SU-DHL-6 (cell line): ENCODE measurements at regions not wholly inside any gene's neighbourhood (a gene's known extent, or its start where the extent isn't known, plus 50 kb on each side); places are given as distances from the start of the nearest gene placed in this dataset.
"Not testable (repeated sequence)": the region's sequence is repeated elsewhere in the genome, so short reads cannot be mapped to it uniquely, and the experiment has no call there.

Experiments
- H2AFZ ChIP-seq: fragments of 200-600 bp; sonication (generic); 2 replicates; pipeline ENCODE4 v1.6.1; 2014; ENCODE audit warnings: low read depth, mild to moderate bottlenecking, moderate library complexity, mixed read lengths, antibody characterized with exemption, low read length; ENCODE audit not compliant: severe bottlenecking
- H3F3A ChIP-seq: fragments of 200-600 bp; shearing (Covaris generic); 2 replicates; pipeline ENCODE4 v1.6.0; 2016; ENCODE audit warnings: antibody characterized with exemption, mild to moderate bottlenecking; ENCODE audit not compliant: insufficient read depth
- H3K27ac ChIP-seq: fragments of 200-600 bp; sonication (generic); 2 replicates; pipeline ENCODE4 v1.5.1; 2016; ENCODE audit warnings: low read depth, mild to moderate bottlenecking, low read length, moderate library complexity, mixed read lengths
- H3K27me3 ChIP-seq: fragments of 200-600 bp; sonication (generic), shearing (Covaris generic); 2 replicates; pipeline ENCODE4 v1.6.0; 2014; ENCODE audit warnings: mild to moderate bottlenecking, low read length
- H3K36me3 ChIP-seq: fragments of 200-600 bp; sonication (generic); 2 replicates; pipeline ENCODE4 v1.6.1; 2014; ENCODE audit warnings: mild to moderate bottlenecking, low read length, mixed read lengths
- H3K4me2 ChIP-seq: fragments of 300-600, 200-600 bp; shearing (Covaris generic), sonication (generic); 2 replicates; pipeline ENCODE4 v1.6.0; 2014; ENCODE audit warnings: low read length, low read depth, mild to moderate bottlenecking; ENCODE audit not compliant: poor library complexity, severe bottlenecking
- H3K4me3 ChIP-seq: fragments of 200-600 bp; sonication (generic); 2 replicates; pipeline ENCODE4 v1.5.1; 2014; ENCODE audit warnings: antibody characterized with exemption, low read length, mild to moderate bottlenecking, mixed read lengths; ENCODE audit not compliant: insufficient read depth, poor library complexity, severe bottlenecking
- H3K79me2 ChIP-seq: fragments of 200-600 bp; sonication (generic); 2 replicates; pipeline ENCODE4 v1.6.1; 2014; ENCODE audit warnings: mild to moderate bottlenecking, low read length, moderate library complexity; ENCODE audit not compliant: insufficient read depth
- H3K9ac ChIP-seq: fragments of 200-600 bp; sonication (generic); 2 replicates; pipeline ENCODE4 v1.7.0; 2014; ENCODE audit warnings: mild to moderate bottlenecking, low read length
- H3K9me2 ChIP-seq: fragments of 200-600 bp; sonication (generic); replicated peaks from 2 replicates; pipeline ENCODE4 v1.6.1; 2014; ENCODE audit warnings: low read length; ENCODE audit not compliant: insufficient read depth
- H3K9me3 ChIP-seq: fragments of 200-600 bp; sonication (generic); 2 replicates; pipeline ENCODE4 v1.6.1; 2014; ENCODE audit warnings: low read length, mixed read lengths; ENCODE audit not compliant: insufficient read depth
- H4K20me1 ChIP-seq: fragments of 200-600 bp; sonication (generic); 2 replicates; pipeline ENCODE4 v1.6.1; 2014; ENCODE audit warnings: low read depth, mild to moderate bottlenecking, antibody characterized with exemption, low read length, moderate library complexity, mixed read lengths
- EZH2phosphoT487 ChIP-seq: fragments of 200-600 bp; sonication (generic), shearing (Covaris generic); conservative IDR thresholded peaks from 2 replicates; pipeline ENCODE4 v1.6.1; 2018; ENCODE audit warnings: mild to moderate bottlenecking, antibody characterized with exemption, low read length, moderate library complexity, mixed read lengths
- TF ChIP-seq, protein P1 (sequence below): fragments of 200-600 bp; sonication (generic); IDR thresholded peaks from one replicate; pipeline ENCODE4 v1.5.1; 2017; ENCODE audit warnings: antibody characterized with exemption, mild to moderate bottlenecking, low read length, moderate library complexity; ENCODE audit not compliant: insufficient read depth, poor library complexity, severe bottlenecking

DNA sequence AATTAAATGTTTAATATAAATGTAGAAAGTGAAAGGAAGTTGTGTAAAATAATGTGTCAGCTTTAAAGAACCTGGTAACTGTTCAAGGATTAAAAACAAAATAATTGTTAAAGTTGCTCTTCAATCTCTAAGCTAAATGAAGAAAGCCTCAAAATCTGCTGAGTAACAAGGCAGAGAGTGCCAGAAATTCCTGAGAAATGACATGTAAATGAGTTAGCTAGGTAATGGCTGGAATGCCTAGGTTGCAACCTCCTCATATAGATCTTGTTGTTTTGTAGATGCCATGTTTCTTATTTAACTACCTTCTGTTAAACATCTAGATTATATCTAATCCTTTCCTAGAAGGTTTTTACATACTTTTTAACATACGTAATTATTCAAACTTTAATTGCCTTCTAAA lies 763.6 kb upstream of the AGA start:
- H3K79me2 ChIP-seq: no peaks in the 10 kb centered on the region

DNA sequence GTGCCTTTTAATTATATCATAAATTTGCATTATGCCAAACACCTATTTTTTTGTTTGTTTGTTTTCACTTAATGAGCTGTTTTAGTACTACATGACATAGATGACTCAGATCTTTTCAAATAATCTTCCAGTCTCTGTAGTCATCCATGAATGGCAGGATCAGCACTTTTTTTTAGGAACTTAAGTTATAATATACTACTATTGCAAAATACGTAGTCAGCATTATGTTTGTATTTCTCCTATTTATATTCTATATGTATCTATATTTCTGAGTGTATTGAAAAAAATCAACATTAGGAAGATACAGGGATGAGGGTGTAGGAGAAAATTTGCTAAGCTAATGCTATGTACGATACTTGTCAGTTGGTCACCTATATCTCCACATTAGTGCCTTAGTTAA lies 773.1 kb upstream of the AGA start:
- no peak for TF ChIP-seq EZH2phosphoT487
- TF ChIP-seq, protein P1, sequence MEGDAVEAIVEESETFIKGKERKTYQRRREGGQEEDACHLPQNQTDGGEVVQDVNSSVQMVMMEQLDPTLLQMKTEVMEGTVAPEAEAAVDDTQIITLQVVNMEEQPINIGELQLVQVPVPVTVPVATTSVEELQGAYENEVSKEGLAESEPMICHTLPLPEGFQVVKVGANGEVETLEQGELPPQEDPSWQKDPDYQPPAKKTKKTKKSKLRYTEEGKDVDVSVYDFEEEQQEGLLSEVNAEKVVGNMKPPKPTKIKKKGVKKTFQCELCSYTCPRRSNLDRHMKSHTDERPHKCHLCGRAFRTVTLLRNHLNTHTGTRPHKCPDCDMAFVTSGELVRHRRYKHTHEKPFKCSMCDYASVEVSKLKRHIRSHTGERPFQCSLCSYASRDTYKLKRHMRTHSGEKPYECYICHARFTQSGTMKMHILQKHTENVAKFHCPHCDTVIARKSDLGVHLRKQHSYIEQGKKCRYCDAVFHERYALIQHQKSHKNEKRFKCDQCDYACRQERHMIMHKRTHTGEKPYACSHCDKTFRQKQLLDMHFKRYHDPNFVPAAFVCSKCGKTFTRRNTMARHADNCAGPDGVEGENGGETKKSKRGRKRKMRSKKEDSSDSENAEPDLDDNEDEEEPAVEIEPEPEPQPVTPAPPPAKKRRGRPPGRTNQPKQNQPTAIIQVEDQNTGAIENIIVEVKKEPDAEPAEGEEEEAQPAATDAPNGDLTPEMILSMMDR: no peak
- H3K4me2 ChIP-seq: no peak overlapping the region
- no peaks in the 10 kb centered on the region for H3K36me3 ChIP-seq
- no peaks in the 10 kb centered on the region for H3K9me3 ChIP-seq
- no peak overlapping the region for H3K4me3 ChIP-seq
- no peaks in the 10 kb centered on the region for H3K9me2 ChIP-seq
- no peak overlapping the region for H3K27ac ChIP-seq
- no peaks in the 10 kb centered on the region for H3K79me2 ChIP-seq
- no peaks in the 10 kb centered on the region for H3K27me3 ChIP-seq
- no peak overlapping the region for H2AFZ ChIP-seq
- H3F3A ChIP-seq: no peaks in the 10 kb centered on the region
- no peak overlapping the region for H3K9ac ChIP-seq
- H4K20me1 ChIP-seq: no peaks in the 10 kb centered on the region

More for the DNA sequence above, 763.6 kb upstream of the AGA start:
- Histone ChIP-seq H3K9me2 (no peaks in the 10 kb centered on the region), H3K4me2 (no peak overlapping the region), H3K9ac (no peak overlapping the region), H3F3A (no peaks in the 10 kb centered on the region), H3K9me3 (no peaks in the 10 kb centered on the region), H3K36me3 (no peaks in the 10 kb centered on the region), H2AFZ (no peak overlapping the region), H4K20me1 (no peaks in the 10 kb centered on the region), H3K27me3 (no peaks in the 10 kb centered on the region), H3K4me3 (no peak overlapping the region), H3K27ac (no peak overlapping the region)
- TF ChIP-seq, protein P1: no peak
- no peak for TF ChIP-seq EZH2phosphoT487

DNA sequence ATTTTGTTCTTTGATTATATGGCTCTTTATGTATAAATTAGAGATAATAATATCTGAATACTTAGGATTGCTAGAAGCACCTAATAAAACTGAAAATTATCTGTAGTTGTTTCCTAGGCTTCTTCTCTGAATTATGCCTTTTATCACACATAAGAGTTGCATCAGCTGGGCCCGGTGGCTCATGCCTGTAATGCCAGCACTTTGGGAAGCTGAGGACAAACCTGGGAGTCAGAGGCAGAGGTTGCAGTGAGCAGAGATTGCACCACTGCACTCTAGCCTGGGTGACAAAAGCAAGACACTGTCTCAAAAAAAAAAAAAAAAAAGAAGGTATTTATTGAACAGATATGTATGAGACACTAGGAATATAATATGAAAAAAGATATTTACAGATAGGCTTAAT lies 773.5 kb upstream of the AGA start:
- H2AFZ ChIP-seq: no peak overlapping the region
- H3K36me3 ChIP-seq: no peaks in the 10 kb centered on the region
- no peak overlapping the region for H3K27ac ChIP-seq
- no peaks in the 10 kb centered on the region for H3K27me3 ChIP-seq
- TF ChIP-seq EZH2phosphoT487: no peak
- TF ChIP-seq, protein P1: no peak
- no peak overlapping the region for H3K4me2 ChIP-seq
- no peak overlapping the region for H3K4me3 ChIP-seq
- no peaks in the 10 kb centered on the region for H4K20me1 ChIP-seq
- no peaks in the 10 kb centered on the region for H3F3A ChIP-seq
- no peaks in the 10 kb centered on the region for H3K9me2 ChIP-seq
- H3K79me2 ChIP-seq: no peaks in the 10 kb centered on the region
- no peaks in the 10 kb centered on the region for H3K9me3 ChIP-seq
- no peak overlapping the region for H3K9ac ChIP-seq

DNA sequence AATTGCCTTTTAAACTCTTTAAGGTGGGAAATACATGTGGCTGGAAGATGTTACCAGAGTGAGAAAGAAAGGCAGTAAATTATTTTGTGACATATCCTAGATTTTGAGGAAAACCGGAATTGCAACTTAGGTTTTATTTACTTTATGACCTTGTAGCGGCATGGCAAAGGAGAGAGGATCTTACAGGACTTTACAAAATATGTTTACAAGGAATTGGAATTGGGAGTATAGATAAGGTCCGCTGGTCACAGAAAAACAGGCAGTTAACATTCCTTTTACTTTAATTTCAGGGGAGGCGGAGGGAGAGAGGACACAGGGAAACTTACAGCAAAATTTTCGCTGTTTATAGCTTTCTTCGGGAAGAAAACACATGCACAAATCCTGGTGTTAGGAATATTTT lies 784.2 kb upstream of the AGA start:
- H3K4me2 ChIP-seq, H3K9me2 ChIP-seq, H3F3A ChIP-seq: not testable (repeated sequence)

More for the DNA sequence above, 784.2 kb upstream of the AGA start:
- H4K20me1 ChIP-seq, H3K9ac ChIP-seq, H3K9me3 ChIP-seq, H3K27me3 ChIP-seq, H3K36me3 ChIP-seq, H3K27ac ChIP-seq, H3K79me2 ChIP-seq, H3K4me3 ChIP-seq, H2AFZ ChIP-seq: not testable (repeated sequence)
